T-cell (primary cell): ENCODE measurements at regions not wholly inside any gene's neighbourhood (a gene's known extent, or its start where the extent isn't known, plus 50 kb on each side); places are given as distances from the start of the nearest gene placed in this dataset.

Experiments used
- ATAC-seq, 4 experiments: fragments of 200-7000 bp in 3 of 4; fragments of 150-1000 bp in 1 of 4; cut with Tn5 transposase; replicated peaks in 1 of 4; 1 replicate in 3 of 4; 2 replicates in 1 of 4; pipeline ENCODE4 v1.10.0; 2021; ENCODE audit warnings: moderate library complexity in 3 of 4, mild to moderate bottlenecking in 2 of 4, moderate number of reproducible peaks in 1 of 4
- CTCF ChIA-PET, 2 donors: fragments of 300-600 bp; sonication (Branson Sonifier 250); formaldehyde crosslinking; loops; one replicate each; lab custom pipeline; 2022; ENCODE audit warnings: antibody characterized with exemption in 2 of 2; lab: Charles Lee
- POLR2A ChIA-PET, 2 donors: fragments of 300-600 bp; sonication (Branson Sonifier 250); formaldehyde crosslinking; loops; one replicate each; lab custom pipeline; 2022; ENCODE audit warnings: antibody characterized with exemption in 2 of 2; lab: Charles Lee
- DNase-seq, 35 experiments: peaks; one replicate each; pipeline versions ENCODE4 v3.0.0 to v3.0.0-alpha.2; 2013 to 2023
- H3K27ac ChIP-seq: one replicate; pipeline ENCODE4 v1.5.1; 2013; ENCODE audit warnings: low read length
- H3K27me3 ChIP-seq, 2 experiments: replicated peaks in 1 of 2; 1 replicate in 1 of 2; 2 replicates in 1 of 2; pipeline versions ENCODE4 v1.6.1 to v1.7.0; 2013; ENCODE audit warnings: low read length in 1 of 2, mixed read lengths in 1 of 2; ENCODE audit not compliant: control insufficient read depth in 2 of 2, insufficient read depth in 2 of 2; ENCODE audit errors: extremely low read depth in 1 of 2
- H3K36me3 ChIP-seq, 2 donors: 1 replicate in 1 of 2; 2 replicates in 1 of 2; pipeline versions ENCODE4 v1.6.1 to v1.7.0; 2013; ENCODE audit warnings: low read length in 1 of 2; ENCODE audit not compliant: control insufficient read depth in 2 of 2, insufficient read depth in 1 of 2; ENCODE audit errors: extremely low read depth in 1 of 2
- H3K4me1 ChIP-seq, 2 experiments: 1 replicate in 1 of 2; 2 replicates in 1 of 2; pipeline versions ENCODE4 v1.6.1 to v1.7.0; 2013; ENCODE audit warnings: low read length in 2 of 2, mixed read lengths in 1 of 2; ENCODE audit not compliant: insufficient read depth in 2 of 2, control insufficient read depth in 1 of 2; ENCODE audit errors: extremely low read depth in 1 of 2
- H3K4me3 ChIP-seq, 2 donors: 1 replicate in 1 of 2; 2 replicates in 1 of 2; pipeline versions ENCODE4 v1.5.1 to v1.7.0; 2013; ENCODE audit warnings: mild to moderate bottlenecking in 2 of 2, low read length in 1 of 2, moderate library complexity in 1 of 2; ENCODE audit not compliant: control insufficient read depth in 1 of 2; ENCODE audit errors: extremely low read depth in 1 of 2
- H3K9me3 ChIP-seq: 2 replicates; pipeline ENCODE4 v1.7.0; 2013
- H3K27ac Mint-ChIP-seq, 2 donors: one replicate each; pipeline ENCODE4 v1.8.0; 2020 to 2021; ENCODE audit warnings: mild to moderate bottlenecking in 2 of 2, mixed read lengths in 2 of 2
- H3K27me3 Mint-ChIP-seq, 2 donors: one replicate each; pipeline ENCODE4 v1.8.0; 2021 to 2022; ENCODE audit warnings: mixed read lengths in 2 of 2
- H3K36me3 Mint-ChIP-seq: one replicate; pipeline ENCODE4 v1.8.0; 2021; ENCODE audit warnings: mixed read lengths
- H3K4me1 Mint-ChIP-seq, 3 donors: one replicate each; pipeline ENCODE4 v1.8.0; 2020 to 2022; ENCODE audit warnings: mixed read lengths in 3 of 3, mild to moderate bottlenecking in 1 of 3
- H3K4me3 Mint-ChIP-seq, 3 donors: one replicate each; pipeline ENCODE4 v1.8.0; 2020 to 2022; ENCODE audit warnings: mild to moderate bottlenecking in 3 of 3, mixed read lengths in 3 of 3, moderate library complexity in 3 of 3
- H3K9me3 Mint-ChIP-seq, 3 donors: one replicate each; pipeline ENCODE4 v1.8.0; 2020 to 2022; ENCODE audit warnings: mixed read lengths in 3 of 3
- WGBS: methylation state at CpG from one replicate; pipeline ENCODE4 v1.1.5; 2013; ENCODE audit warnings: missing lambda C conversion rate; ENCODE audit not compliant: insufficient coverage; 5-methylcytosine and 5-hydroxymethylcytosine counted together

GRCh38 chr12:25417071-25417470, 136.0 kb downstream of the LMNTD1 start:
- no peak overlapping the region for H3K4me3 ChIP-seq
- no peaks in the 10 kb centered on the region for H3K27me3 ChIP-seq
- ChIA-PET POLR2A (interaction anchor here in 1 of 2 donors (0.6 kb wide), 1 partner anchor 258 kb away, joined by 5 read pairs; no protein-coding TSS in a partner anchor), CTCF (no interaction called here)
- no peaks in the 10 kb centered on the region for H3K36me3 Mint-ChIP-seq
- H3K27ac Mint-ChIP-seq, result no peak overlapping the region
- no peak overlapping the region for H3K27ac ChIP-seq
- no peaks in the 10 kb centered on the region for H3K4me1 Mint-ChIP-seq
- no peaks in the 10 kb centered on the region for H3K9me3 ChIP-seq
- H3K36me3 ChIP-seq, result no peaks in the 10 kb centered on the region
- H3K4me1 ChIP-seq, result no peaks in the 10 kb centered on the region
- H3K27me3 Mint-ChIP-seq, result peaks cover 0 to 7% of the 10 kb centered on the region in 2 donors
- ATAC-seq, result no peak
- H3K4me3 Mint-ChIP-seq, result no peak overlapping the region
- DNase-seq, result no peak
- WGBS, result no CpG with 5 or more reads among the region's 3 CpGs
- H3K9me3 Mint-ChIP-seq, result no peaks in the 10 kb centered on the region

GRCh38 chr12:25416516-25416915, 136.6 kb downstream of the LMNTD1 start:
- Histone ChIP-seq H3K27ac (no peak overlapping the region), H3K9me3 (no peaks in the 10 kb centered on the region), H3K27me3 (no peaks in the 10 kb centered on the region), H3K4me3 (no peak overlapping the region), H3K36me3 (no peaks in the 10 kb centered on the region), H3K4me1 (no peaks in the 10 kb centered on the region)
- CTCF ChIA-PET, result no interaction called here
- 100% methylated on average over 1 of the region's 4 CpGs for WGBS
- DNase-seq, result no peak
- Mint-ChIP-seq H3K27ac (no peak overlapping the region), H3K27me3 (peaks cover 0 to 7% of the 10 kb centered on the region in 2 donors), H3K4me3 (no peak overlapping the region), H3K9me3 (no peaks in the 10 kb centered on the region), H3K4me1 (no peaks in the 10 kb centered on the region), H3K36me3 (no peaks in the 10 kb centered on the region)
- no peak for ATAC-seq
- POLR2A ChIA-PET, result interaction anchor here in 1 of 2 donors (0.6 kb wide), 1 partner anchor 258 kb away, joined by 5 read pairs; no protein-coding TSS in a partner anchor

- CTCF ChIA-PET, result no interaction called here
- Mint-ChIP-seq H3K27me3 (peaks cover 0 to 7% of the 10 kb centered on the region in 2 donors), H3K27ac (no peak overlapping the region), H3K9me3 (no peaks in the 10 kb centered on the region), H3K4me1 (no peaks in the 10 kb centered on the region), H3K36me3 (no peaks in the 10 kb centered on the region), H3K4me3 (no peak overlapping the region)
- Histone ChIP-seq H3K9me3 (no peaks in the 10 kb centered on the region), H3K27ac (no peak overlapping the region), H3K36me3 (no peaks in the 10 kb centered on the region), H3K4me3 (no peak overlapping the region), H3K27me3 (no peaks in the 10 kb centered on the region), H3K4me1 (no peaks in the 10 kb centered on the region)
- 100% methylated on average over 2 of the region's 5 CpGs for WGBS
- DNase-seq (no peak), ATAC-seq (no peak)
- POLR2A ChIA-PET, result no interaction called here
Measured at GRCh38 chr12:25415004-25415403, 138.1 kb downstream of the LMNTD1 start.

- Histone ChIP-seq H3K4me1 (no peaks in the 10 kb centered on the region), H3K9me3 (no peaks in the 10 kb centered on the region), H3K4me3 (no peak overlapping the region), H3K27me3 (no peaks in the 10 kb centered on the region), H3K27ac (no peak overlapping the region), H3K36me3 (no peaks in the 10 kb centered on the region)
- no peak overlapping the region for H3K4me3 Mint-ChIP-seq
- DNase-seq (no peak), ATAC-seq (no peak)
- H3K4me1 Mint-ChIP-seq, result no peaks in the 10 kb centered on the region
- H3K27me3 Mint-ChIP-seq, result peaks cover 0 to 6% of the 10 kb centered on the region in 2 donors
- ChIA-PET POLR2A (no interaction called here), CTCF (no interaction called here)
- H3K9me3 Mint-ChIP-seq, result no peaks in the 10 kb centered on the region
- H3K27ac Mint-ChIP-seq, result no peak overlapping the region
- WGBS, result no CpG with 5 or more reads among the region's 3 CpGs
- no peaks in the 10 kb centered on the region for H3K36me3 Mint-ChIP-seq
Measured at GRCh38 chr12:25412735-25413134, 140.3 kb downstream of the LMNTD1 start.

DNA sequence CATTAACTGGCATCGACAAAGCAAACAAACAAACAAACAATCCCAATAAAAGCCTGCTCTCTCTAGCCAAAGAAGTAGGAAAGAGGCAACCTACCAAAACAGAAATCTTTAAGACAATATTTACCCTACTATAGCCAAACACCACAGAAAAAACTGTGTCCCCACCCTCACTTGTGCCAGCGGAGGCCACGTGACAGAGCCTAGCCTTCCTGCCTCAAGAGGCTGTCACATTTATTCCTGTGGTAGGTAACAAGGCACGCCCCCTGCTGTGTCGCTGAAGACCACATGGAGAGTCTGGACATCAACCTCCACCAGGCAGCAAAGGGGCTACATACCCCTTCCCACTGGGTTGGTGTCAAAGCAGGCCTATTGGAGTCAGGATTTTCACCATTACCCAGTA, 148.1 kb downstream of the LMNTD1 start:
- ATAC-seq (no peak), DNase-seq (no peak)
- Mint-ChIP-seq H3K4me3 (no peak overlapping the region), H3K4me1 (no peaks in the 10 kb centered on the region), H3K9me3 (peaks cover 4 to 6% (median 5%) of the 10 kb centered on the region in 3 donors), H3K27ac (no peak overlapping the region), H3K36me3 (peaks cover 8% of the 10 kb centered on the region), H3K27me3 (peaks cover 0 to 5% of the 10 kb centered on the region in 2 donors)
- H3K4me1 ChIP-seq, result no peaks in the 10 kb centered on the region
- H3K9me3 ChIP-seq, result no peaks in the 10 kb centered on the region
- POLR2A ChIA-PET, result interaction anchor here in 1 of 2 donors (0.6 kb wide), 1 partner anchor 752 kb away, joined by 3 read pairs; no protein-coding TSS in a partner anchor
- 92% methylated on average over 5 of the region's 5 CpGs for WGBS
- CTCF ChIA-PET, result no interaction called here
- no peaks in the 10 kb centered on the region for H3K36me3 ChIP-seq
- H3K27ac ChIP-seq, result no peak overlapping the region
- no peak overlapping the region for H3K4me3 ChIP-seq
- H3K27me3 ChIP-seq, result peaks cover 0 to 3% of the 10 kb centered on the region in 2 experiments

DNA sequence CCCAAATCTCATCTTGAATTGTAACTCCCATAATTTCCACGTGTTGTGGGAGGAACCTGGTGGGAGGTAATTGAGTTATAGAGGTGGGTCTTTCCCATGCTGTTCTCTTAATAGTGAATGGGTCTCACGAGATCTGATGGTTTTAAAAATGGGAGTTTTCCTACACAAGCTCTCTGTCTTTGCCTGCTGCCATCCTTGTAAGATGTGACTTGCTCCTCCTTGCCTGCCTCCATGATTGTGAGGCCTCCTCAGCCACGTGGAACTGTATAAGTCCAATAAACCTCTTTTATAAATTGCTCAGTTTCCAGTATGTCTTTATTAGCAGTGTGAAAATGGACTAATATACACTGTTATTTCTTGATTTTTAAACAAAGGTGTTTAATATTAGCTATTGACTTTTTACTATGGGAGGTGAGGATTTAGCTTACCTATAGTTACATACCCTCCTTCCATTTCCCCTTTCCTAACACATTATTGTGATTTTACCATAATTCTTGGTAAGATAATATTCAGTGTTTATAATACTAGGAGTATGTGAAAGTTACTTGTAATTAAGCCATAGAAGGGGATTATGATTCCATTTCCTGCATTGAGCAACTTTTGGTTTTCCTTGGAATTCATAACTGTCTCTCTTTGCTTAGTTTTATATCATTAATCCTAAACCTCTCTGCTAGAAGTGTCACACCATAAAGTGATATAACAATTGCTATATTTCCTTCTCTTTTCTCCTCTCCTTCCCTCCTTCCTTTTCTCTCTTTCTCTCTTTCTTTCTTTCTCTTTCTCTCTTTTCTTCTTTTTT, 151.0 kb upstream of the KRAS start:
- no peaks in the 10 kb centered on the region for H3K4me1 ChIP-seq
- H3K4me3 ChIP-seq, result no peak overlapping the region
- DNase-seq, result no peak
- no peaks in the 10 kb centered on the region for H3K36me3 ChIP-seq
- POLR2A ChIA-PET, result no interaction called here
- no peaks in the 10 kb centered on the region for H3K9me3 ChIP-seq
- Mint-ChIP-seq H3K27me3 (peaks cover 0 to 5% of the 10 kb centered on the region in 2 donors), H3K27ac (no peak overlapping the region), H3K4me3 (no peak overlapping the region), H3K36me3 (peaks cover 8% of the 10 kb centered on the region), H3K9me3 (peaks cover 4 to 6% (median 5%) of the 10 kb centered on the region in 3 donors), H3K4me1 (no peaks in the 10 kb centered on the region)
- CTCF ChIA-PET, result no interaction called here
- no CpG with 5 or more reads among the region's 3 CpGs for WGBS
- peaks cover 0 to 3% of the 10 kb centered on the region in 2 experiments for H3K27me3 ChIP-seq
- no peak for ATAC-seq
- H3K27ac ChIP-seq, result no peak overlapping the region
